ENCODE measurements at regions not wholly inside any gene's neighbourhood (a gene's known extent, or its start where the extent isn't known, plus 50 kb on each side); places are given as distances from the start of the nearest gene placed in this dataset.

- peaks cover 0 to 5% of the 10 kb centered on the region in 2 donors for H3K9me3 ChIP-seq
- no peak for ATAC-seq
- H3K27me3 ChIP-seq: peaks cover 0 to 7% of the 10 kb centered on the region in 2 donors
- no peaks in the 10 kb centered on the region for H3K4me1 ChIP-seq
- H3K4me3 ChIP-seq: no peak overlapping the region
- intact Hi-C loops (cut with DNase I): no loop called here
- no peaks in the 10 kb centered on the region for H3K36me3 ChIP-seq
- TF ChIP-seq CTCF (IDR thresholded peaks at IDR 0.05): no peak
- DNase-seq: no peak
- H3K27ac ChIP-seq: no peak overlapping the region
These were observed 83.0 kb downstream of the TMEM174 start for GRCh38 chr5:73256012-73256411.

GRCh38 chr5:73254642-73255041 is 81.6 kb downstream of the TMEM174 start:
- no peaks in the 10 kb centered on the region for H3K4me1 ChIP-seq
- no peak for ATAC-seq
- peaks cover 0 to 5% of the 10 kb centered on the region in 2 donors for H3K9me3 ChIP-seq
- no peaks in the 10 kb centered on the region for H3K36me3 ChIP-seq
- DNase-seq: peak in 1 of 4 donors; percentile 35
- intact Hi-C loops (cut with DNase I): no loop called here
- peaks cover 8 to 10% of the 10 kb centered on the region in 2 donors for H3K27me3 ChIP-seq
- TF ChIP-seq CTCF (IDR thresholded peaks at IDR 0.05): no peak
- no peak overlapping the region for H3K27ac ChIP-seq
- no peak overlapping the region for H3K4me3 ChIP-seq

- Histone ChIP-seq H3K36me3 (no peaks in the 10 kb centered on the region), H3K4me1 (no peaks in the 10 kb centered on the region), H3K4me3 (no peak overlapping the region), H3K27me3 (peaks cover 13 to 23% of the 10 kb centered on the region in 2 donors), H3K9me3 (peaks cover 0 to 5% of the 10 kb centered on the region in 2 donors), H3K27ac (no peak overlapping the region)
- DNase-seq (no peak), ATAC-seq (no peak)
- TF ChIP-seq CTCF (IDR thresholded peaks at IDR 0.05): no peak
- intact Hi-C loops (cut with DNase I): no loop called here
These were observed 80.2 kb downstream of the TMEM174 start for GRCh38 chr5:73253047-73253660.

- DNase-seq: no peak
- intact Hi-C loops (cut with DNase I): no loop called here
These were observed 77.7 kb downstream of the TMEM174 start for GRCh38 chr5:73250645-73251044.

GRCh38 chr5:73242735-73243134 is 69.7 kb downstream of the TMEM174 start:
- DNase-seq: no peak
- no peaks in the 10 kb centered on the region for H3K36me3 ChIP-seq
- intact Hi-C loops (cut with DNase I): no loop called here
- no peak for TF ChIP-seq CTCF (IDR thresholded peaks at IDR 0.05)
- H3K27me3 ChIP-seq: peaks cover 24 to 74% of the 10 kb centered on the region in 2 donors
- H3K27ac ChIP-seq: no peak overlapping the region
- no peak for ATAC-seq
- no peaks in the 10 kb centered on the region for H3K4me1 ChIP-seq
- H3K4me3 ChIP-seq: no peak overlapping the region
- H3K9me3 ChIP-seq: no peaks in the 10 kb centered on the region

More at GRCh38 chr5:73250645-73251044, 77.7 kb downstream of the TMEM174 start:
- no peak for ATAC-seq
- Histone ChIP-seq H3K27me3 (peaks cover 16 to 47% of the 10 kb centered on the region in 2 donors), H3K4me1 (no peaks in the 10 kb centered on the region), H3K27ac (no peak overlapping the region), H3K36me3 (no peaks in the 10 kb centered on the region), H3K4me3 (no peak overlapping the region), H3K9me3 (no peaks in the 10 kb centered on the region)
- no peak for TF ChIP-seq CTCF (IDR thresholded peaks at IDR 0.05)
